A673 (cell line): ENCODE measurements at regions not wholly inside any gene's neighbourhood (a gene's known extent, or its start where the extent isn't known, plus 50 kb on each side); places are given as distances from the start of the nearest gene placed in this dataset.
"Not testable (repeated sequence)": the region's sequence is repeated elsewhere in the genome, so short reads cannot be mapped to it uniquely, and the experiment has no call there.

ENCODE experiments used
- BruUV-seq: library from RNA; stranded (reverse); fragments of 400-500 nt; replicated peaks from 2 replicates; lab custom pipeline; 2021; lab: Mats Ljungman, UMichigan
- CTCF ChIA-PET: fragments of 300-600 bp; sonication (Branson Sonifier 250); formaldehyde crosslinking; loops from one replicate; lab custom pipeline; 2022; ENCODE audit warnings: antibody characterized with exemption; lab: Charles Lee
- POLR2A ChIA-PET: fragments of 300-600 bp; sonication (Branson Sonifier 250); formaldehyde crosslinking; loops from one replicate; lab custom pipeline; 2022; ENCODE audit warnings: antibody characterized with exemption; ENCODE audit not compliant: low non-redundant PET; lab: Charles Lee
- DNase-seq: peaks from one replicate; pipeline ENCODE4 v3.0.0-alpha.2; 2015; ENCODE audit warnings: low spot score
- H3K27ac ChIP-seq: fragments of 200-600 bp; sonication (generic); 2 replicates; pipeline ENCODE4 v1.5.1; 2016; ENCODE audit warnings: mixed run types, low read depth, mild to moderate bottlenecking, mixed read lengths, antibody characterized with exemption, low read length; ENCODE audit not compliant: poor library complexity, severe bottlenecking
- H3K27me3 ChIP-seq: fragments of 200-600 bp; sonication (generic); replicated peaks from 2 replicates; pipeline ENCODE4 v1.6.1; 2017; ENCODE audit warnings: mixed run types, low read depth, mild to moderate bottlenecking, mixed read lengths, antibody characterized with exemption, low read length; ENCODE audit not compliant: insufficient read depth, poor library complexity
- H3K36me3 ChIP-seq: fragments of 200-600 bp; sonication (generic); 2 replicates; pipeline ENCODE4 v1.6.1; 2016; ENCODE audit warnings: mixed run types, mild to moderate bottlenecking, mixed read lengths, antibody characterized with exemption, low read length; ENCODE audit not compliant: insufficient read depth, poor library complexity, severe bottlenecking
- H3K4me1 ChIP-seq: fragments of 200-600 bp; sonication (generic); 2 replicates; pipeline ENCODE4 v1.6.1; 2017; ENCODE audit warnings: mixed run types, mild to moderate bottlenecking, mixed read lengths, antibody characterized with exemption, low read length; ENCODE audit not compliant: insufficient read depth, poor library complexity, severe bottlenecking
- H3K4me3 ChIP-seq: fragments of 200-600 bp; sonication (generic); 2 replicates; pipeline ENCODE4 v1.5.1; 2016; ENCODE audit warnings: low read depth, mixed run types, mild to moderate bottlenecking, mixed read lengths, low read length; ENCODE audit not compliant: poor library complexity, severe bottlenecking
- H3K9me3 ChIP-seq: fragments of 200-600 bp; sonication (generic); 2 replicates; pipeline ENCODE4 v1.6.1; 2016; ENCODE audit warnings: mixed run types, low read depth, mild to moderate bottlenecking, mixed read lengths, antibody characterized with exemption, low read length; ENCODE audit not compliant: poor library complexity, severe bottlenecking
- EZH2 ChIP-seq: fragments of 200-600 bp; sonication (generic); IDR thresholded peaks from 2 replicates; pipeline ENCODE4 v1.6.1; 2017; ENCODE audit warnings: borderline replicate concordance, low read depth, mild to moderate bottlenecking, mixed read lengths, antibody characterized with exemption, low read length; ENCODE audit not compliant: poor library complexity, severe bottlenecking
- intact Hi-C: fragments of 100-400 bp; cut with micrococcal nuclease; formaldehyde crosslinking; loops from one replicate; pipeline ENCODE4 v1.10.0; 2022; ENCODE audit not compliant: unreplicated experiment
- TF ChIP-seq, protein P1 (sequence below): fragments of 300-800, 200-600 bp; sonication (generic); conservative IDR thresholded peaks from 2 replicates; pipeline ENCODE4 v1.5.1; 2017; ENCODE audit warnings: low read depth, mild to moderate bottlenecking, antibody characterized with exemption, low read length, moderate library complexity, mixed read lengths

DNA sequence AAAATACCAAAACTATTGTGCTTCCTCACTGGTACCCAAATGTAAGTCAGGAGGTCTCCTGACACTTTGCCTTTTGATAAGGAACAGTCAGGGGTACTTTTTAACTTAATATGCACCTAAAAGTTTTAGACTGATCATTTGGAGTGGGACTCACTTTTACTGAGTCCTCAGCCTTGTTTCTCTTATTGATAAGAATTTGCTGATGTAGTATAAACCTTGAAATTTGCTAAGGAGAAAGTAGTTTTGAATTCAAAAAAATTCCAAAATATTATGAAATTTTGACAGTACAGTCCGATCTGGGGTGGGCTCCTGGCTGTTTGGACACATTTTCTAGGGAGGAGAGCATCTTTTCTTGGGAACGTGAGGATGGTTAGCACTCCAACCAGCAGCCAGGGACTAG is 91.4 kb upstream of the GATB start:
- Histone ChIP-seq H3K36me3 (no peaks in the 10 kb centered on the region), H3K4me3 (no peak overlapping the region), H3K9me3 (no peaks in the 10 kb centered on the region), H3K27me3 (no peaks in the 10 kb centered on the region), H3K4me1 (no peaks in the 10 kb centered on the region), H3K27ac (no peak overlapping the region)
- CTCF ChIA-PET = no interaction called here
- POLR2A ChIA-PET = no interaction called here
- BruUV-seq = no TSS peak
- TF ChIP-seq, protein P1, sequence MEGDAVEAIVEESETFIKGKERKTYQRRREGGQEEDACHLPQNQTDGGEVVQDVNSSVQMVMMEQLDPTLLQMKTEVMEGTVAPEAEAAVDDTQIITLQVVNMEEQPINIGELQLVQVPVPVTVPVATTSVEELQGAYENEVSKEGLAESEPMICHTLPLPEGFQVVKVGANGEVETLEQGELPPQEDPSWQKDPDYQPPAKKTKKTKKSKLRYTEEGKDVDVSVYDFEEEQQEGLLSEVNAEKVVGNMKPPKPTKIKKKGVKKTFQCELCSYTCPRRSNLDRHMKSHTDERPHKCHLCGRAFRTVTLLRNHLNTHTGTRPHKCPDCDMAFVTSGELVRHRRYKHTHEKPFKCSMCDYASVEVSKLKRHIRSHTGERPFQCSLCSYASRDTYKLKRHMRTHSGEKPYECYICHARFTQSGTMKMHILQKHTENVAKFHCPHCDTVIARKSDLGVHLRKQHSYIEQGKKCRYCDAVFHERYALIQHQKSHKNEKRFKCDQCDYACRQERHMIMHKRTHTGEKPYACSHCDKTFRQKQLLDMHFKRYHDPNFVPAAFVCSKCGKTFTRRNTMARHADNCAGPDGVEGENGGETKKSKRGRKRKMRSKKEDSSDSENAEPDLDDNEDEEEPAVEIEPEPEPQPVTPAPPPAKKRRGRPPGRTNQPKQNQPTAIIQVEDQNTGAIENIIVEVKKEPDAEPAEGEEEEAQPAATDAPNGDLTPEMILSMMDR = no peak
- TF ChIP-seq EZH2 = no peak
- intact Hi-C loops = no loop called here
- DNase-seq = no peak

DNA sequence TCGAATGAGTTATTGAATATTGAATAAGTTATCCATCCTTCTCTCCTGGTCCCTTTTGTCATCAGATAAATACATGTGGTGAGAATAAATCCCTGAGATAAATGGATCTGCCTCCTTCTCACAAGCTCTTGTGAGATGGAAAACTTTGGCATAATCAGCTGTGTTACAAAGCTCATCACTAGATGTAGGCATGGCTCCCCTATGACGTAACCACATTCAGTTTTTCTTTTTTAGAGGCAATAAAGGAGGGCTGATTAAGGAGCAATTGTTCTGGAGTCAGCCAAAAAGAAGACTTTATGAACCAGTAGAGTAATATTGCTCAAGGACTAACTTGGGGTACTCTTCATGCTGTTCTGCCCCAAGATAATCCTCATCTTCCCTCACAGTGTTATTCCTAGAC is 90.5 kb upstream of the GATB start:
- no TSS peak for BruUV-seq
- Histone ChIP-seq H3K36me3 (no peaks in the 10 kb centered on the region), H3K27me3 (no peaks in the 10 kb centered on the region), H3K4me3 (no peak overlapping the region), H3K9me3 (no peaks in the 10 kb centered on the region), H3K4me1 (no peaks in the 10 kb centered on the region), H3K27ac (no peak overlapping the region)
- intact Hi-C loops = no loop called here
- CTCF ChIA-PET = no interaction called here
- TF ChIP-seq, protein P1 = no peak
- no peak for TF ChIP-seq EZH2
- POLR2A ChIA-PET = interaction anchor here (0.7 kb wide), 1 partner anchor 148 kb away, joined by 3 read pairs; no protein-coding TSS in a partner anchor
- no peak for DNase-seq

DNA sequence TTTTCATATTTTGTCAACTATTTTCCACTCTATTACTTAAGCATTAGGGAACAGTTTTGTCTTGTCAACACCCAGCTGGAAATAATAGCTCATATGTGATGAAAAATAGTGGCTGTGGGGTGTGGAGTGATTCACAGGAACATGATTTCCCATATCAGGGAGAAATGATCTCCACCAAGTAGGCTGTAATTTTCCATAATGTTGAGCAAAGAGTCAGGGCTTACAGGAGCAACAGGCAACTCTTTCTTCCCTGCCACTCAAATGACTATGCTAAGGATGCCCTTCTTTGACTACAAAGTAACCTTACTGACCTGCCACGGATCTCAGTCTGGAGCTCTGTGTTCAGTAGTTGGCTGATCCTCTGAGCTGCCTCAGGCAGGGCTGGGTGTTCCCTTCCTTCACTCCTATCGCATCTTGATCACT is 90.0 kb upstream of the GATB start:
- TF ChIP-seq EZH2 = no peak
- TF ChIP-seq, protein P1 = no peak
- Histone ChIP-seq H3K4me1 (no peaks in the 10 kb centered on the region), H3K27ac (no peak overlapping the region), H3K4me3 (no peak overlapping the region), H3K9me3 (no peaks in the 10 kb centered on the region), H3K27me3 (no peaks in the 10 kb centered on the region), H3K36me3 (no peaks in the 10 kb centered on the region)
- intact Hi-C loops = no loop called here
- POLR2A ChIA-PET = interaction anchor here (0.7 kb wide), 1 partner anchor 148 kb away, joined by 3 read pairs; no protein-coding TSS in a partner anchor
- DNase-seq = no peak
- no TSS peak for BruUV-seq
- CTCF ChIA-PET = no interaction called here

DNA sequence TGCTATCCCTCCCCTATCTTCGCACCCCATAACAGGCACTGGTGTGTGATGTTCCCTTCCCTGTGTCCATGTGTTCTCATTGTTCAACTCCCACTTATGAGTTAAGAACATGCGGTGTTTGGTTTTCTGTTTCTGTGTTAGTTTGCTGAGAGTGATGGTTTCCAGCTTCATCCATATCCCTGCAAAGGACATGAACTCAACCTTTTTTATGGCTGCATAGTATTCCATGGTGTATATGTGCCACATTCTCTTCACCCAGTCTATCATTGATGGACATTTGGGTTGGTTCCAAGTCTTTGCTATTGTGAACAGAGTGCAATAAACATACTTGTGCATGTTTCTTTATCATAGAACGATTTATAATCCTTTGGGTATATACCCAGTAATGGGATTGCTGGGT is 84.7 kb upstream of the GATB start:
- H3K36me3 ChIP-seq, H3K9me3 ChIP-seq, H3K4me3 ChIP-seq, BruUV-seq, DNase-seq, H3K4me1 ChIP-seq, intact Hi-C loops, H3K27me3 ChIP-seq, H3K27ac ChIP-seq, POLR2A ChIA-PET, CTCF ChIA-PET: not testable (repeated sequence)
